GM19328 (cell line): ENCODE measurements at regions not wholly inside any gene's neighbourhood (a gene's known extent, or its start where the extent isn't known, plus 50 kb on each side); places are given as distances from the start of the nearest gene placed in this dataset.

Experiments used
- ATAC-seq: cut with Tn5 transposase; IDR thresholded peaks from one replicate; pipeline ENCODE4 v1.9.1; 2021; ENCODE audit warnings: mild to moderate bottlenecking, moderate library complexity; ENCODE audit not compliant: unreplicated experiment

- no peak for ATAC-seq
Observed at GRCh38 chr2:120947982-120948661, 212.5 kb downstream of the GLI2 start.

- ATAC-seq: no peak
Observed at GRCh38 chr2:120948662-120949011, 213.0 kb downstream of the GLI2 start.

GRCh38 chr2:120949027-120949956 lies 213.6 kb downstream of the GLI2 start:
- no peak for ATAC-seq

GRCh38 chr2:120949957-120950590 lies 214.4 kb downstream of the GLI2 start:
- ATAC-seq: no peak

GRCh38 chr2:120951693-120952092 lies 216.0 kb downstream of the GLI2 start:
- ATAC-seq: no peak

- ATAC-seq: no peak
Observed at GRCh38 chr2:120952318-120952717, 216.7 kb downstream of the GLI2 start.

GRCh38 chr2:120953066-120953756 lies 217.5 kb downstream of the GLI2 start:
- no peak for ATAC-seq

- ATAC-seq: no peak
Observed at GRCh38 chr2:120953843-120954584, 218.3 kb downstream of the GLI2 start.

GRCh38 chr2:120954939-120955338 lies 219.3 kb downstream of the GLI2 start:
- no peak for ATAC-seq

- no peak for ATAC-seq
Observed at GRCh38 chr2:120955427-120955826, 219.8 kb downstream of the GLI2 start.

GRCh38 chr2:120956486-120957156 lies 221.0 kb downstream of the GLI2 start:
- no peak for ATAC-seq

GRCh38 chr2:120957905-120958304 lies 222.2 kb downstream of the GLI2 start:
- no peak for ATAC-seq

GRCh38 chr2:120958623-120959366 lies 223.1 kb downstream of the GLI2 start:
- ATAC-seq: no peak

GRCh38 chr2:120959426-120959825 lies 223.8 kb downstream of the GLI2 start:
- no peak for ATAC-seq

- ATAC-seq: no peak
Observed at GRCh38 chr2:120960770-120961366, 225.2 kb downstream of the GLI2 start.

GRCh38 chr2:120961396-120961795 lies 225.7 kb downstream of the GLI2 start:
- no peak for ATAC-seq

GRCh38 chr2:120963997-120964705 lies 228.5 kb downstream of the GLI2 start:
- no peak for ATAC-seq

GRCh38 chr2:120964819-120965218 lies 229.2 kb downstream of the GLI2 start:
- no peak for ATAC-seq
